ENCODE measurements at regions not wholly inside any gene's neighbourhood (a gene's known extent, or its start where the extent isn't known, plus 50 kb on each side); places are given as distances from the start of the nearest gene placed in this dataset.
"Not testable (repeated sequence)": the region's sequence is repeated elsewhere in the genome, so short reads cannot be mapped to it uniquely, and the experiment has no call there.

DNA sequence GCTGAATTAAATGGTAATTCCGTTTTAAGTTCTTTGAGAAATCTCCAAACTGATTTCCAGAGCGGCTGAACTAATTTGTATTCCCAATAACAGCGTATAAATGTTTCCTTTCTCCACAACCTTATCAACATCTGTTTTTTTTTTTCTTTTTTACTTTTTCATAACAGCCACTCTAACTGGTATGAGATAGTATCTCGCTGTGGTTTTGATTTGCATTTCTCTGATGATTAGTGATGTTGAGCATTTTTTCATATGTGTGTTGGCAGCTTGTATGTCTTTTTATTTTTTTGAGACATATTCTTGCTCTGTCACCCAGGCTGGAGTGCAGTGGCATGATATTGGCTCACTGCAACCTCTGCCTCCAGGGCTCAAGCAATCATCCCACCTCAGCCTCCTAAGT is 2018.3 kb upstream of the ACO1 start:
- TF ChIP-seq, protein P1, sequence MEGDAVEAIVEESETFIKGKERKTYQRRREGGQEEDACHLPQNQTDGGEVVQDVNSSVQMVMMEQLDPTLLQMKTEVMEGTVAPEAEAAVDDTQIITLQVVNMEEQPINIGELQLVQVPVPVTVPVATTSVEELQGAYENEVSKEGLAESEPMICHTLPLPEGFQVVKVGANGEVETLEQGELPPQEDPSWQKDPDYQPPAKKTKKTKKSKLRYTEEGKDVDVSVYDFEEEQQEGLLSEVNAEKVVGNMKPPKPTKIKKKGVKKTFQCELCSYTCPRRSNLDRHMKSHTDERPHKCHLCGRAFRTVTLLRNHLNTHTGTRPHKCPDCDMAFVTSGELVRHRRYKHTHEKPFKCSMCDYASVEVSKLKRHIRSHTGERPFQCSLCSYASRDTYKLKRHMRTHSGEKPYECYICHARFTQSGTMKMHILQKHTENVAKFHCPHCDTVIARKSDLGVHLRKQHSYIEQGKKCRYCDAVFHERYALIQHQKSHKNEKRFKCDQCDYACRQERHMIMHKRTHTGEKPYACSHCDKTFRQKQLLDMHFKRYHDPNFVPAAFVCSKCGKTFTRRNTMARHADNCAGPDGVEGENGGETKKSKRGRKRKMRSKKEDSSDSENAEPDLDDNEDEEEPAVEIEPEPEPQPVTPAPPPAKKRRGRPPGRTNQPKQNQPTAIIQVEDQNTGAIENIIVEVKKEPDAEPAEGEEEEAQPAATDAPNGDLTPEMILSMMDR (IDR thresholded peaks at IDR 0.05; ENCODE audit: low read depth, low read length), result not testable (repeated sequence)
- not testable (repeated sequence) for TF ChIP-seq EZH2phosphoT487 (IDR thresholded peaks at IDR 0.05; ENCODE audit: low read depth)
